Mesendoderm (in vitro differentiated cells): ENCODE measurements at regions not wholly inside any gene's neighbourhood (a gene's known extent, or its start where the extent isn't known, plus 50 kb on each side); places are given as distances from the start of the nearest gene placed in this dataset.

Experiments used
- DNase-seq: peaks from one replicate; pipeline ENCODE4 v3.0.0; 2013
- H2AK5ac ChIP-seq: 2 replicates; pipeline ENCODE4 v1.6.1; 2013; ENCODE audit warnings: low read length, inconsistent platforms
- H2BK120ac ChIP-seq: 2 replicates; pipeline ENCODE4 v1.6.1; 2013; ENCODE audit warnings: low read depth, mild to moderate bottlenecking, low read length, moderate library complexity, mixed read lengths
- H2BK15ac ChIP-seq: replicated peaks from 2 replicates; pipeline ENCODE4 v1.6.1; 2013; ENCODE audit warnings: low read depth, mild to moderate bottlenecking, moderate library complexity
- H2BK5ac ChIP-seq: 2 replicates; pipeline ENCODE4 v1.6.1; 2013; ENCODE audit warnings: low read length, inconsistent platforms
- H3K18ac ChIP-seq: 2 replicates; pipeline ENCODE4 v1.6.1; 2013; ENCODE audit warnings: mild to moderate bottlenecking, low read length, mixed read lengths
- H3K23ac ChIP-seq: one replicate; pipeline ENCODE4 v1.6.1; 2013; ENCODE audit warnings: low read length
- H3K27ac ChIP-seq: 2 replicates; pipeline ENCODE4 v1.5.1; 2013; ENCODE audit warnings: low read depth, mild to moderate bottlenecking, inconsistent platforms, low read length, moderate library complexity
- H3K27me3 ChIP-seq: 2 replicates; pipeline ENCODE4 v1.6.1; 2013; ENCODE audit warnings: low read length, control low read depth, mild to moderate bottlenecking, inconsistent platforms; ENCODE audit not compliant: insufficient read depth, poor library complexity
- H3K36me3 ChIP-seq: 2 replicates; pipeline ENCODE4 v1.6.1; 2013; ENCODE audit warnings: low read length, inconsistent platforms; ENCODE audit not compliant: control insufficient read depth, insufficient read depth
- H3K4ac ChIP-seq: one replicate; pipeline ENCODE4 v1.6.1; 2013; ENCODE audit warnings: low read depth, mild to moderate bottlenecking, low read length, moderate library complexity
- H3K4me1 ChIP-seq: 2 replicates; pipeline ENCODE4 v1.6.1; 2013; ENCODE audit warnings: low read depth, low read length, inconsistent platforms; ENCODE audit not compliant: control insufficient read depth
- H3K4me2 ChIP-seq: 2 replicates; pipeline ENCODE4 v1.6.1; 2013; ENCODE audit warnings: low read length
- H3K4me3 ChIP-seq: 2 replicates; pipeline ENCODE4 v1.5.1; 2013; ENCODE audit warnings: mild to moderate bottlenecking, low read length
- H3K56ac ChIP-seq: one replicate; pipeline ENCODE4 v1.6.1; 2013; ENCODE audit warnings: low read length
- H3K79me1 ChIP-seq: 2 replicates; pipeline ENCODE4 v1.6.1; 2013; ENCODE audit warnings: low read length, inconsistent platforms
- H3K79me2 ChIP-seq: 2 replicates; pipeline ENCODE4 v1.6.1; 2013; ENCODE audit warnings: mild to moderate bottlenecking, low read length; ENCODE audit not compliant: control insufficient read depth, insufficient read depth
- H3K9ac ChIP-seq: 2 replicates; pipeline ENCODE4 v1.6.1; 2013; ENCODE audit warnings: low read length, inconsistent platforms
- H4K5ac ChIP-seq: one replicate; pipeline ENCODE4 v1.6.1; 2013; ENCODE audit warnings: low read length
- H4K8ac ChIP-seq: one replicate; pipeline ENCODE4 v1.6.1; 2013; ENCODE audit warnings: low read depth, mild to moderate bottlenecking, control low read depth, low read length, moderate library complexity
- WGBS: extraction: QIAGEN DNeasy Blood & Tissue Kit; methylation state at CpG from one replicate; pipeline ENCODE4 v1.1.7; 2013; ENCODE audit warnings: low lambda C conversion rate, missing lambda C conversion rate; ENCODE audit not compliant: insufficient coverage; ENCODE audit errors: extremely low coverage; 5-methylcytosine and 5-hydroxymethylcytosine counted together

DNA sequence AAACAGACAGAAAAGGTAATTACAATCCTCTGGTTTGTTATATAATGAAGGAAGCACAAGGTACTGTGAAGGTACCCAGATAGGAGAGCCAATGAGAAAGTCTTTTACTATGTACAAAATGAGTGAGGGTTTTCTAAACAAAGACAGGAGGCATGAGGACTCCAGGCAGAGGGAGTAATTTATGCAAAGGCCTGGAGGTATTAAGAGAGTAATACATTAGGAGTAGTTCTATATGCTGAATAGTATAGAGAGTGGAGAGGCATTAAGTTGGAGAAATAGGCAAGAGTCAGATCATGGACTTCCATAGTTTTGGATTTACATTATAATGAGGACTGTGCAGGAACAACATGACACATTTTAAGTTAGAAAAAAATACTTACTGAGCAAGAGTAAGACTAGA, 216.0 kb downstream of the SCG2 start:
- no peak overlapping the region for H3K4me2 ChIP-seq
- no peak overlapping the region for H3K18ac ChIP-seq
- no peak overlapping the region for H4K5ac ChIP-seq
- H3K79me2 ChIP-seq = no peaks in the 10 kb centered on the region
- no peaks in the 10 kb centered on the region for H3K36me3 ChIP-seq
- no peak overlapping the region for H2BK5ac ChIP-seq
- no peak overlapping the region for H3K56ac ChIP-seq
- H3K79me1 ChIP-seq = no peaks in the 10 kb centered on the region
- no peak overlapping the region for H3K9ac ChIP-seq
- no peak overlapping the region for H2BK15ac ChIP-seq
- H3K4me3 ChIP-seq = no peak overlapping the region
- no peak overlapping the region for H3K4ac ChIP-seq
- no peak overlapping the region for H2AK5ac ChIP-seq
- no peak for DNase-seq
- H3K4me1 ChIP-seq = no peaks in the 10 kb centered on the region
- no peak overlapping the region for H3K23ac ChIP-seq
- H3K27me3 ChIP-seq = no peaks in the 10 kb centered on the region
- H2BK120ac ChIP-seq = no peak overlapping the region
- H4K8ac ChIP-seq = no peak overlapping the region
- no peak overlapping the region for H3K27ac ChIP-seq

DNA sequence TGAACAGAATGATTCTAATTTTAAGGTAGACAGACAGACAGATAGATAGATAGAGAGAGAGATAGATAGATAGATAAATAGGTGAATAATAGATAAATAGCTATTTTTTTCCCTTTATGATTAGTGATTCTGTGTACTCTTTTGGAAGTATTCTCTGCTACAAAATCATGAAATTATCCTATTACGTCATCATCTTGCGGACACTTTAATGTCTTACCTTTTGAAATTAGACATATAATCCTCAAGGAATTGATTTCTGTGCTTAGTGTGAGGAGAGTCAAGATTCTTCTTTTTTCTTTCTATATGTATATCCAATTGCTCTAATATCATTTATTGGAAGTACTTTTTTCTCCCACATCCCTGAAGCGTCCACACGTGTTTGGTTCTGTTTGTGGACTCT, 215.2 kb downstream of the SCG2 start:
- Histone ChIP-seq H2BK15ac (no peak overlapping the region), H3K4me3 (no peak overlapping the region), H3K23ac (no peak overlapping the region), H3K9ac (no peak overlapping the region), H3K27me3 (no peaks in the 10 kb centered on the region), H3K79me1 (no peaks in the 10 kb centered on the region), H3K4me2 (no peak overlapping the region), H3K27ac (no peak overlapping the region), H4K5ac (no peak overlapping the region), H2BK5ac (no peak overlapping the region), H3K36me3 (no peaks in the 10 kb centered on the region), H3K56ac (no peak overlapping the region), H3K18ac (no peak overlapping the region), H3K4ac (no peak overlapping the region), H2AK5ac (no peak overlapping the region), H4K8ac (no peak overlapping the region), H2BK120ac (no peak overlapping the region), H3K4me1 (no peaks in the 10 kb centered on the region), H3K79me2 (no peaks in the 10 kb centered on the region)
- no peak for DNase-seq
- WGBS = no CpG with 5 or more reads among the region's 4 CpGs

DNA sequence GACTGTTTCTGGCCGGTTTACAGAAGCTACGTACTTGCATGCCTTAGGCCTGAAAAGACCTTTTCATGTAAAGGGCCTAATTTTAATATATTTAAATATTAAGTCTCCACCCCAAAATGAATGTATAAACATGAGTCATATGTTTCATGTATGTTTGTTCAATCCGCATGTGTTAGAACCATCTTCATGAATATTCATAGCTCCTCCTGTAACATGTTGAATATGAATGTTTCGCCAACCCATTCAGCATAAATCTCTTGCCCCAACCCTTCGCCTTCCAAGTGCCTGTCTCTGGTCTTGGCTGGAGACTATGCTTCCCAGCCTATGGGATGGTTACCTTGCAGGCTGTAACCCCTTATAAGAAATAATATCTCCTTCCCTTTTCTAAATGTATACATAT, 212.5 kb downstream of the SCG2 start:
- Histone ChIP-seq H2BK5ac (no peak overlapping the region), H3K79me2 (no peaks in the 10 kb centered on the region), H3K4ac (no peak overlapping the region), H3K4me1 (no peaks in the 10 kb centered on the region), H3K27me3 (no peaks in the 10 kb centered on the region), H3K4me2 (no peak overlapping the region), H4K8ac (no peak overlapping the region), H3K23ac (no peak overlapping the region), H3K18ac (no peak overlapping the region), H3K27ac (no peak overlapping the region), H3K9ac (no peak overlapping the region), H2BK15ac (no peak overlapping the region), H4K5ac (no peak overlapping the region), H3K36me3 (no peaks in the 10 kb centered on the region), H3K56ac (no peak overlapping the region), H3K79me1 (no peaks in the 10 kb centered on the region), H2BK120ac (no peak overlapping the region), H3K4me3 (no peak overlapping the region), H2AK5ac (no peak overlapping the region)
- no peak for DNase-seq
- WGBS = no CpG with 5 or more reads among the region's 5 CpGs

DNA sequence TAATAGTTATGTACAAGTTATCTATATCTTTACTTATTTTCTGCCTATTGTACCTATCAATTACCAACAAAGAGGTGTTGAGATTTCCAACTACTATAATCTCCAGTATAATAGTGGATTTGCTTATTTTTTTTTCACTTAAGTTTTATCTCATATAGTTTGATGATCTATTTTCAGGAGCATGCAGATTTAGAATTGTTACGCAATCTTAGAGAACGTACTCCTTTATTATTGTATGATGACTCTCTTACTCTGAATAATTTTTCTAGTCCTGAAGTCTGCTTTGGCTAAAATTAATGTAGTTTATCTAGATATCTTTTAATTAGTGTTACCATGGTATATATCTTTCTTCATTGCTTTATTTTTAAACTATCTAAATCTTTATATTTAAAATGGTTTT, 205.2 kb downstream of the SCG2 start:
- no CpG with 5 or more reads among the region's 2 CpGs for WGBS
- H2BK15ac ChIP-seq = no peak overlapping the region

DNA sequence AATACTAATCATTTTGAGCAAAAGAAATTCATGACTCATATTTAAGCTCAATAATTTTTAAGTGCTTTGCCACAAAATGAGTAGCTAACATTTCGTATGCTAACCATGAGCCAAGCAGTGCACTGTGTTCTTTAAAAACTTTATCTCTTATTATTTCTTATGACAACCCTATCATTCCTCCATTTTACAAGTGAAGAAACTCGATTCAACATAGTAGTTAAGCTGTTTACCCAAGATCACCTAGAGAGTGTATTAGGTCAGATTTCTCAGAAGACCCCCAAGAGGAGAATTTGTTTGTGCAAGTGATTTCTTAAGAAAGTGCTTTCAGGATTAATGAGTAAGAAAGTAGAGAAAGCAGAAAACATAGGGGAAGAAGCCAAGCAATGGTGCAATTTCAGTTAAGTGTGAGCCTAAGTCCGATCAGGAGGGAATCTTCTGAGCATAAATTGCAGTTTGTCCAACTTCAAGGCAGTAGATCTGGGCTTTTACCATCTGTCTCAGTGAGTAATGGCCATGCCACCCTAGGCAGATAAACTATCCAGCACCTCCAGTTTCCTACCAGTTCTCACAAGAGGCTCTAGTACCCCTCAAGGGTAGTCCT, 202.7 kb downstream of the SCG2 start:
- Histone ChIP-seq H3K36me3 (no peaks in the 10 kb centered on the region), H2BK15ac (no peak overlapping the region), H3K27me3 (peaks cover 2% of the 10 kb centered on the region), H3K56ac (no peak overlapping the region), H4K5ac (no peak overlapping the region), H3K4me2 (no peak overlapping the region), H3K4me3 (no peak overlapping the region), H3K4ac (no peak overlapping the region), H2AK5ac (no peak overlapping the region), H3K9ac (no peak overlapping the region), H4K8ac (no peak overlapping the region), H3K23ac (no peak overlapping the region), H3K79me1 (no peaks in the 10 kb centered on the region), H3K27ac (no peak overlapping the region), H3K79me2 (no peaks in the 10 kb centered on the region), H2BK120ac (no peak overlapping the region), H3K4me1 (no peaks in the 10 kb centered on the region), H3K18ac (no peak overlapping the region), H2BK5ac (no peak overlapping the region)
- no CpG with 5 or more reads among the region's 3 CpGs for WGBS
- no peak for DNase-seq

More for the DNA sequence above, 205.2 kb downstream of the SCG2 start:
- H3K23ac ChIP-seq = no peak overlapping the region
- no peak overlapping the region for H3K56ac ChIP-seq
- no peaks in the 10 kb centered on the region for H3K4me1 ChIP-seq
- no peak overlapping the region for H4K8ac ChIP-seq
- H3K79me2 ChIP-seq = no peaks in the 10 kb centered on the region
- no peak for DNase-seq
- peaks cover 2% of the 10 kb centered on the region for H3K27me3 ChIP-seq
- H3K4me3 ChIP-seq = no peak overlapping the region
- no peak overlapping the region for H3K9ac ChIP-seq
- no peak overlapping the region for H3K18ac ChIP-seq
- H4K5ac ChIP-seq = no peak overlapping the region
- no peak overlapping the region for H2AK5ac ChIP-seq
- H3K79me1 ChIP-seq = no peaks in the 10 kb centered on the region
- no peak overlapping the region for H2BK5ac ChIP-seq
- no peak overlapping the region for H2BK120ac ChIP-seq
- H3K4me2 ChIP-seq = no peak overlapping the region
- no peaks in the 10 kb centered on the region for H3K36me3 ChIP-seq
- no peak overlapping the region for H3K27ac ChIP-seq
- H3K4ac ChIP-seq = no peak overlapping the region

DNA sequence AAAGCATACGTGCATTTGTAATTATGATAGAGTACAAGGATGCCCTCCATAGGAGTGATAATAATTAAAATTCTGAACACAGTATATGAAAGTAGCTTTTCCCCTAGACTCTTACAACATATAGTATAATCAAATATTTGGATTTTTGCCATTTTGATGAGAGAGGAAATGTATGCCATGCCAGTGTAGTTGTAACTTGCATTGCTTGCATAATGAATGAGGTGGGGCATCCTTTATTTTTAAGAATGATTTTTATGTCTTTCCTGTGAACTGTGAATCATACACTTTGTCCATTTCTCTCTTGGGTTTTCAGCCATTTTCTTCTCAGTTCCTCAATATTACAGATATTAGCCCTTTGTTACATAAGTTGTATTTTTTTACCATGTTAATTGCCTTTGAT, 197.5 kb downstream of the SCG2 start:
- no peak overlapping the region for H3K4ac ChIP-seq
- H2BK15ac ChIP-seq = no peak overlapping the region
- H3K4me1 ChIP-seq = no peaks in the 10 kb centered on the region
- no peak overlapping the region for H4K8ac ChIP-seq
- no peak overlapping the region for H3K56ac ChIP-seq
- no peaks in the 10 kb centered on the region for H3K79me1 ChIP-seq
- H3K36me3 ChIP-seq = no peaks in the 10 kb centered on the region
- H3K9ac ChIP-seq = no peak overlapping the region
- DNase-seq = no peak
- H2BK120ac ChIP-seq = no peak overlapping the region
- no peak overlapping the region for H3K23ac ChIP-seq
- H4K5ac ChIP-seq = no peak overlapping the region
- H3K27me3 ChIP-seq = peaks cover 2% of the 10 kb centered on the region
- no peak overlapping the region for H2BK5ac ChIP-seq
- no peaks in the 10 kb centered on the region for H3K79me2 ChIP-seq
- no peak overlapping the region for H3K4me3 ChIP-seq
- WGBS = no CpG with 5 or more reads among the region's 1 CpG
- no peak overlapping the region for H3K18ac ChIP-seq
- H2AK5ac ChIP-seq = no peak overlapping the region
- H3K4me2 ChIP-seq = no peak overlapping the region
- H3K27ac ChIP-seq = no peak overlapping the region
